Mucosa of rectum (tissue), 2 donors: ENCODE measurements at regions not wholly inside any gene's neighbourhood (a gene's known extent, or its start where the extent isn't known, plus 50 kb on each side); places are given as distances from the start of the nearest gene placed in this dataset.
A peak's percentile ranks its signal among the peaks of the same experiment; 100 is the strongest.

ENCODE experiments used
- H3K27ac ChIP-seq, 2 donors: one replicate each; pipeline ENCODE4 v1.7.0; 2013; ENCODE audit warnings: inconsistent platforms in 2 of 2, low read depth in 2 of 2, low read length in 2 of 2
- H3K27me3 ChIP-seq, 2 donors: one replicate each; pipeline ENCODE4 v1.7.0; 2013; ENCODE audit warnings: low read length in 2 of 2; ENCODE audit not compliant: control insufficient read depth in 2 of 2, insufficient read depth in 2 of 2
- H3K36me3 ChIP-seq, 2 donors: one replicate each; pipeline ENCODE4 v1.7.0; 2013; ENCODE audit warnings: low read length in 2 of 2; ENCODE audit not compliant: control insufficient read depth in 2 of 2, insufficient read depth in 2 of 2
- H3K4me1 ChIP-seq, 2 donors: one replicate each; pipeline ENCODE4 v1.7.0; 2013; ENCODE audit warnings: low read length in 2 of 2, mild to moderate bottlenecking in 1 of 2; ENCODE audit not compliant: control insufficient read depth in 2 of 2, insufficient read depth in 2 of 2
- H3K4me3 ChIP-seq, 2 donors: one replicate each; pipeline ENCODE4 v1.7.0; 2013; ENCODE audit warnings: low read length in 2 of 2
- H3K9ac ChIP-seq, 2 donors: one replicate each; pipeline ENCODE4 v1.7.0; 2013; ENCODE audit warnings: low read length in 2 of 2, low read depth in 1 of 2, mild to moderate bottlenecking in 1 of 2
- H3K9me3 ChIP-seq, 2 donors: one replicate each; pipeline ENCODE4 v1.7.0; 2013; ENCODE audit warnings: low read length in 2 of 2; ENCODE audit not compliant: control insufficient read depth in 2 of 2
- donor health status: healthy.
- donor health status: Normal muscosa, but diverticular disease.

DNA sequence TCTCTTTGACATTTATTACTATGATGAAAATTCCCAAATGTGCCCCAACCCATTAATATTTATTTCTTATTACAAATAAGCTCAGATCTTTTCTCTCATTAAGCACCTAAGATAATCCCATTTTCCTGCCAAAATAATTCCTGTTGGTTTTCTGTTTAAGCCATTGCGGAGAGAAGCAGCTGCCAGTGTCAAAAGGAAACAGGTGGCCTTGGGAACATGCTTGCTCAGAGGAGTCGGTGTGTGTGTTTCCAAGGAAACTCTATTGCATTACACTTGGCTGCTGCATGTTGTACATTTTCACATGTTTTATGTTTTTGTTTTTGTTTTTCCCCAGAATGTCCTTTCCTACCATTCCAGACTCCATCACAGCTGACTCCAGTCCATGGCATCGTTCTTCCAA is 56.4 kb downstream of the CD24 start:
- Histone ChIP-seq H3K9me3 (no peaks in the 10 kb centered on the region), H3K36me3 (no peaks in the 10 kb centered on the region), H3K4me3 (no peak overlapping the region), H3K27me3 (no peaks in the 10 kb centered on the region), H3K9ac (no peak overlapping the region), H3K27ac (no peak overlapping the region), H3K4me1 (peaks cover 5 to 7% of the 10 kb centered on the region in 2 donors)

DNA sequence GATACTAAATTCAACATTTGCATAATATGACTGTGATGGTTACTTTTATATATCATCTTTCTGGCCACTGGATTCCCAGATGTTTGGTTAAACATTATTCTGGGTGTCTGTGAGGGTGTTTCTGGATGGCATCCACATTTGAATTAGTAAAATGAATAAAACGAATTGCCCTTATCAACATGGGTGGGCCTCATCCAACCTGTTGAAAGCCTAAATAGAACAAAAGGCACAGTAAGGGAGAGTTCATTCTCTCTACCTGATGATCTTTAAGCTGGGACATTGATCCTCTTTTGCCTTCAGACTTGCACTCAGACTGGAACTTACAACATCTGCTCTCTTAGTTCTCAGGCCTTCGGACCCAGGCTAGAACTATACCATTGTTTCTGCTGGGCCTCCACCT is 57.6 kb downstream of the CD24 start:
- no peaks in the 10 kb centered on the region for H3K36me3 ChIP-seq
- H3K9ac ChIP-seq = no peak overlapping the region
- no peak overlapping the region for H3K4me3 ChIP-seq
- no peaks in the 10 kb centered on the region for H3K9me3 ChIP-seq
- no peaks in the 10 kb centered on the region for H3K27me3 ChIP-seq
- H3K4me1 ChIP-seq = peaks cover 5 to 12% of the 10 kb centered on the region in 2 donors
- peak overlapping the region; percentile 26 to 48 for H3K27ac ChIP-seq

DNA sequence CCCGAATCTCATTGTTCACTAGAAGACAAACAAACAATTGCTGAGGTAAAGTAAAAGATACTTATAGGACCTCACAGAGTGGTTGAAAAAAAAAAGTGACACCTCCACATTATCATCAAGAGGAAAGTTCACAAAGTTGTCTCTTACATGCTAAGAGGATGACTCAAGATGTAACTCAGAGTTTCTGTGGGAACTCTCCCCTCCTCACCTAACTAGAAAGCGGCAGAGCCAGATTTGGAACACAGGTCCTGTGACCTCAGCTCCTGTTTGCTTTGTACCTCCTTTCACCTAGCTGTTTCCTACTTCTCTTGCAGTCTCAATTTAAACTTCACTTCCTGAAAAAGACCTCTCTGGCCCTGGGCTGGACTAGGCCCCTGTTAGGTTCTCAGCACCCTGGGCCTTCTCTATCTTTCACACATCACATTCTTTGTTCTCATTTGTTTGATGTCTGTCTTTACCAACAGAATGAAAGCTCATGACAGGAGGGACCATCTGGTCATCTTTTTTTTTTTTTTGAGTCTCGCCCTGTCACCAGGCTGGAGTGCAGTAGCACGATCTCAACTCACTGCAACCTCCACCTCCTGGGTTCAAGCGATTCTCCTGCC is 60.8 kb downstream of the CD24 start:
- peak overlapping the region in 1 of 2 donors; percentile 52 for H3K27ac ChIP-seq
- H3K27me3 ChIP-seq = no peaks in the 10 kb centered on the region
- no peaks in the 10 kb centered on the region for H3K36me3 ChIP-seq
- no peak overlapping the region for H3K4me3 ChIP-seq
- no peaks in the 10 kb centered on the region for H3K9me3 ChIP-seq
- H3K9ac ChIP-seq = no peak overlapping the region
- H3K4me1 ChIP-seq = peaks cover 8 to 19% of the 10 kb centered on the region in 2 donors

DNA sequence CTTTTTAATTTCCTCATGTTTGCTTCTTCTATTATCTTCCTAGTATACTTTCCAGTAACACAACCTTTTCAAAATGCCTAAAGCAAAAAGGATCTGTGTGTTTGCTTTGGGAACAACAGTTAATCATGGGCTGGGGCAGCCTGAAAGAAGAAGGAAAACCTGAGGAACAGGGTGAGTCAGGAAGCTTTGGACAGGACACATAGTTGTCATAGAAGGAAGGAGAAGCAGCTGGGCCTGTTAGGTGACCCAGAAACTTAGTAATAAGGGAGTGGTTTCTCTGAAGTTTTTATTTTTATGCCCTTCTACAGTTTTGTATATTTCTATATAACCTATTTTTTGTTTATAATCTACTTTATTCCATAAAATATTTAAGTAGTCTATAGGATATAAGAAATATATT is 61.4 kb downstream of the CD24 start:
- Histone ChIP-seq H3K4me3 (no peak overlapping the region), H3K4me1 (peaks cover 8 to 19% of the 10 kb centered on the region in 2 donors), H3K9ac (no peak overlapping the region), H3K9me3 (no peaks in the 10 kb centered on the region), H3K27ac (peak overlapping the region; percentile 31 to 43), H3K36me3 (no peaks in the 10 kb centered on the region), H3K27me3 (no peaks in the 10 kb centered on the region)

DNA sequence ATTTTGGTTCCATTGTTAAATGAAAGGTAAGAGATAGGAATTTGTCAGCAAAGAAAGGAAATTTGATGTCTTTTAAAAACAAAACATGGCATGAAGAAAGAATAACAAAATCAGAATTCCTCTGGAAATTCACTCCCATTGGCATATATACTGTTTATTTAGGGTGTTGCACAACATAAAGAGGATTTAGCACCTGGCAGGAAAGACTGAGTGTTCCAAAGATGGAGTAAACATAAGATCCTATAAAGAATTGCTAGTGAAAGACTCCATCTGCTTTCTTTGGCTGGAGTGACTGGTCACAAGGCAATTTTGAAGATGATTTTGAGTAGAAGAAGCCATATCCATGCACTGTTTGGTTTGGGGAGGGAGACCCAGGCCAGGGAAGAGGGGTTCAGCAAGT is 62.4 kb downstream of the CD24 start:
- H3K27me3 ChIP-seq = no peaks in the 10 kb centered on the region
- H3K9me3 ChIP-seq = no peaks in the 10 kb centered on the region
- no peaks in the 10 kb centered on the region for H3K36me3 ChIP-seq
- H3K4me3 ChIP-seq = no peak overlapping the region
- H3K4me1 ChIP-seq = peaks cover 8 to 19% of the 10 kb centered on the region in 2 donors
- H3K9ac ChIP-seq = no peak overlapping the region
- peak overlapping the region in 1 of 2 donors; percentile 43 for H3K27ac ChIP-seq

DNA sequence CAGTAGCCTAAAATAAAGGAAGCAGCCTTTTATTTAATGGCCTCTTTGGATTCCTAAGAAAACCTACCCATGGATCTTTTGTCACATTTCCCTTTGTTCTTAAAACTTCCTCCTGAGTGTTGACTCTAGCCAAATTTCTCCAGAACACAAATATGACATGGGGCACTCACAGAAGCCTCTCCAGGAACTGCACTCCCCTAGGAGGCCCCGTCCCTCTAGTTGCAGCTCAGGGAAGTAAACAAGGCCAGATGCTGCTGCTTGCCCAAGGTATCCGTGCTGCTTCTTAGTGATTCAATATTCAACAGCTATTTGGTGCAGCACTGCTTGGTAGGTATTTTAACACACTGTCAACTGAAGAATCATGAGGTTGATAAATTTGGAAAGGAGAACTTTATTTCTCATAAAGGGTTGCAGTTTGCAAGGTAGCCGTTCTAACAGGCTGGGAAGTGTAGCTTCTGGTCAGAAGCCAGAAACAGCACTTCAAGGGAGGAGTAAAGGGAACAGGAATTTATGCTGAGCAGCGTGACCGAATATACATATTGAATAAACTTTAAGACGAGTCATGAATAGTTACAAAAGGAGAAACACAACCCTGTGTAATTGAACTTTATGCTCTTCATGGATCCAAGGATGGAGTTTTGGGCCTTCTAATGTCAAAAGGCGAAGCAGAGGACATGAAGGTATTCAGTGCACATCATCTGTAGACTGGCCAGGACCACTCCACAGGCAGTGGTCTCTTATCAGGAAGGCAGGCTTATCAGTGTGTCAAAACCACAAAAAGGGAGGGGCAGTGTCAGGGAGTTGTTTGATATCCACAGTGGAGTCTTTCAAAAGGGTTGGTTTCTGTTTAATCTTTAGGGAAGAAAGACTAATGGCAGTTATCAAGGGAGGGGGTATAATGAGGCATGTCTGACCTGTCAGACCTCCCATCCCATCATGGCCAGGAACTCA is 63.3 kb downstream of the CD24 start:
- Histone ChIP-seq H3K36me3 (no peaks in the 10 kb centered on the region), H3K4me3 (no peak overlapping the region), H3K27ac (peak overlapping the region; percentile 25 to 61), H3K9me3 (no peaks in the 10 kb centered on the region), H3K9ac (no peak overlapping the region), H3K27me3 (no peaks in the 10 kb centered on the region), H3K4me1 (peaks cover 5 to 19% of the 10 kb centered on the region in 2 donors)

DNA sequence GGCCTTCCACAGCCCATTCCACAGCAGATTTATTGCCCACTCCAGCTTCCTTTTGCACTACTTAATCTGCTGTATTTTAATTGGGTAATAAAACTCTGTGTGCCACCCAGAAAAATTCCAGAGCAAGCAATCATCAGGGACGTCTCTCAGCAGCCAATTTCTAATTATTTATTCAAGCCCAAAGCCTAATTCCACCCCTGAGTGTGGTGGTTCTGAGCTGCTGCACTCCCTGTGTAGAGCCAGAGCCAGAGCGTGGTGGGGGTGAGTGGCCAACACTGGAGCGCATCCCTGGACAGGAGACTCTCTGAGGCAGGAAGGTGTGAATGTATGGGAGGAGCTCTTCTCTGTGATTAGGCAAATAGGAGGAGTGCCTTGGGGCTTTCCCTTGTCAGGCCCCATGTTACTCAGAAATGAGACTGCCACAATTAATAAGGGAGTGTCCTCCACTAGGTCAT is 66.1 kb downstream of the CD24 start:
- Histone ChIP-seq H3K9me3 (no peaks in the 10 kb centered on the region), H3K4me3 (no peak overlapping the region), H3K9ac (no peak overlapping the region), H3K36me3 (no peaks in the 10 kb centered on the region), H3K27ac (no peak overlapping the region), H3K4me1 (peaks cover 3 to 15% of the 10 kb centered on the region in 2 donors), H3K27me3 (no peaks in the 10 kb centered on the region)

DNA sequence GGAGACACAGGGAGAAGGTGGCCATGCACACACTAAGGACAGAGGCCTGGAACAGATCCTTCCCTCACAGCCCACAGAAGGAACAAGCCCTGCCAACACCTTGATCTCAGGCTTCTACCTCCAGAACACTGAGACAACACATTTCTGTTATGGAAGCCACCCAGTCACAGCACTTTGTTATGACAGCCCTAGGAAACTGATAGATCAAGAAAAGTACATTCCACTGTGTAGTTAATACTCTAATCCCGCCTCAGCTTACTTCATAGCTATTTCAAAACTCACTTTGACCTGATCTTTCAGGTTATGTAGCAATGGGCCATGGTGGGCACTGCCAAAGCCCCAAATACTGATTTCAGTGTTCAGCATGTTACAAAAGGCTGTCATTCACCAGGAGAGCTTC is 66.8 kb downstream of the CD24 start:
- Histone ChIP-seq H3K27me3 (no peaks in the 10 kb centered on the region), H3K9me3 (no peaks in the 10 kb centered on the region), H3K4me1 (peaks cover 3 to 11% of the 10 kb centered on the region in 2 donors), H3K4me3 (no peak overlapping the region), H3K9ac (no peak overlapping the region), H3K36me3 (no peaks in the 10 kb centered on the region), H3K27ac (no peak overlapping the region)

DNA sequence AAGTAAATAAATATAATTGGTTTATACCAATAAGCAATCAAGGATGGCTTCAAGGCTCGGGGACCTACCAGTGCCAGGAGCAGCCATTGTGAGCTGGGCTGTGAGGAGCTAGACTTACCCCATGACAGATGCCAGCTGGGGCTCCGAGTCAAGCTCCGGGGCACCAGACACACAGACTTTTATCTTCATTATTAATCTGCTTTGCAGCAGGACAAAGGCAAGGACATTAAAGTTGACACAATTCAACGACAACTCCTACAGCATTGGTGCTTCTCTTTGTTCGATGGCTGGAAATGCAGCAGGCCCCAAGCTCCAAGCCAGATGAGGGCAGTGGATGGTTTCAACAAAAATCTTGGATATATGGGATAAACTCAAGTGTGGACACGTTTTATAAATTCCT is 68.3 kb downstream of the CD24 start:
- H3K4me1 ChIP-seq = peaks cover 0 to 3% of the 10 kb centered on the region in 2 donors
- H3K4me3 ChIP-seq = no peak overlapping the region
- no peak overlapping the region for H3K9ac ChIP-seq
- H3K27ac ChIP-seq = no peak overlapping the region
- H3K27me3 ChIP-seq = no peaks in the 10 kb centered on the region
- no peaks in the 10 kb centered on the region for H3K36me3 ChIP-seq
- H3K9me3 ChIP-seq = peaks cover under 1 to 5% of the 10 kb centered on the region in 2 donors

DNA sequence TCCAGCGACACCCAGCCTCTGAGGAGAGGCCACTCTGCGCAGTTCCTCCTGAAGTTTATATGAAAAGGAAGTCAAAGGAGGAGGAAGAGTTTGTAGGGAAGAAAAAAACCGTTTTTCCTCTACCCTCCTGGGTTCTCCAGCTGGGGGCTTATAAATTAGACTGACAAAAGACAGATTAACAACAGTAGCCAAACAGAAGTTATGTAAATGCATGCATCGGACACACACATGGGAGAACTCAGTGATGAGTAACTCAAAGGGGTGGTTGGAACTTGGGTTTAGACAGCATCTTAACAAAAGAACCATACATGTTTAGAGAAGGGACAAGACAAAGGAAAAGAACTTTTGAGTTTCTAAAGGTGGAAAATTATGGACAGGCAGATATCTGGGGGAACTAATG is 71.2 kb downstream of the CD24 start:
- no peak overlapping the region for H3K27ac ChIP-seq
- no peaks in the 10 kb centered on the region for H3K27me3 ChIP-seq
- no peaks in the 10 kb centered on the region for H3K36me3 ChIP-seq
- peaks cover 5 to 10% of the 10 kb centered on the region in 2 donors for H3K9me3 ChIP-seq
- H3K4me1 ChIP-seq = no peaks in the 10 kb centered on the region
- H3K4me3 ChIP-seq = no peak overlapping the region
- H3K9ac ChIP-seq = no peak overlapping the region
